GM18951 (cell line): ENCODE measurements at regions not wholly inside any gene's neighbourhood (a gene's known extent, or its start where the extent isn't known, plus 50 kb on each side); places are given as distances from the start of the nearest gene placed in this dataset.

Source experiments
- POLR2A ChIP-seq: IDR thresholded peaks from 4 replicates; pipeline ENCODE4 v1.6.1; 2011; ENCODE audit warnings: mild to moderate bottlenecking; ENCODE audit not compliant: insufficient read length, insufficient read depth; ENCODE audit errors: extremely low read depth
- in situ Hi-C: fragments of 300-500 bp; cut with MboI; formaldehyde crosslinking; loops from one replicate; pipeline ENCODE4 v1.12.0; 2022; ENCODE audit warnings: low sequenced_read_pairs, mixed read lengths, inconsistent platforms; ENCODE audit not compliant: unreplicated experiment

GRCh38 chr5:8209500-8209899 lies 340.6 kb downstream of the MTRR start:
- in situ Hi-C loops, result no loop called here
- TF ChIP-seq POLR2A, result no peak

- TF ChIP-seq POLR2A, result no peak
- in situ Hi-C loops, result no loop called here
These were observed 344.8 kb downstream of the MTRR start for GRCh38 chr5:8213701-8214240.

- in situ Hi-C loops, result no loop called here
- no peak for TF ChIP-seq POLR2A
These were observed 348.0 kb downstream of the MTRR start for GRCh38 chr5:8216921-8217320.

GRCh38 chr5:8226148-8226547 lies 357.2 kb downstream of the MTRR start:
- in situ Hi-C loops, result no loop called here
- no peak for TF ChIP-seq POLR2A

GRCh38 chr5:8227112-8227511 lies 358.2 kb downstream of the MTRR start:
- TF ChIP-seq POLR2A, result no peak
- in situ Hi-C loops, result no loop called here

GRCh38 chr5:8229551-8229950 lies 360.6 kb downstream of the MTRR start:
- no peak for TF ChIP-seq POLR2A
- in situ Hi-C loops, result no loop called here

- in situ Hi-C loops, result no loop called here
- no peak for TF ChIP-seq POLR2A
These were observed 361.9 kb downstream of the MTRR start for GRCh38 chr5:8230868-8231267.

GRCh38 chr5:8233479-8233878 lies 364.5 kb downstream of the MTRR start:
- in situ Hi-C loops, result no loop called here
- no peak for TF ChIP-seq POLR2A

GRCh38 chr5:8234179-8234770 lies 365.3 kb downstream of the MTRR start:
- in situ Hi-C loops, result no loop called here
- no peak for TF ChIP-seq POLR2A

GRCh38 chr5:8238080-8238479 lies 369.1 kb downstream of the MTRR start:
- in situ Hi-C loops, result no loop called here
- TF ChIP-seq POLR2A, result no peak

GRCh38 chr5:8239198-8239597 lies 370.2 kb downstream of the MTRR start:
- TF ChIP-seq POLR2A, result no peak
- in situ Hi-C loops, result no loop called here

GRCh38 chr5:8239646-8240045 lies 370.7 kb downstream of the MTRR start:
- in situ Hi-C loops, result no loop called here
- no peak for TF ChIP-seq POLR2A

- in situ Hi-C loops, result no loop called here
These were observed 372.1 kb downstream of the MTRR start for GRCh38 chr5:8241076-8241475.

GRCh38 chr5:8241558-8241957 lies 372.6 kb downstream of the MTRR start:
- in situ Hi-C loops, result no loop called here
- TF ChIP-seq POLR2A, result no peak

More at GRCh38 chr5:8241076-8241475, 372.1 kb downstream of the MTRR start:
- no peak for TF ChIP-seq POLR2A
